C4-2B (cell line): ENCODE measurements at regions not wholly inside any gene's neighbourhood (a gene's known extent, or its start where the extent isn't known, plus 50 kb on each side); places are given as distances from the start of the nearest gene placed in this dataset.

Source experiments
- CTCF ChIP-seq: fragments of 450-650 bp; conservative IDR thresholded peaks from 2 replicates; pipeline ENCODE4 v1.5.1; 2017; ENCODE audit warnings: mild to moderate bottlenecking
- ZFX ChIP-seq: fragments of 450-650 bp; IDR thresholded peaks from 2 replicates; pipeline ENCODE4 v1.6.1; 2017

- TF ChIP-seq CTCF = no peak
- no peak for TF ChIP-seq ZFX
Observed at GRCh38 chr10:44792119-44792775, 118.9 kb upstream of the TMEM72 start.
